GM12891 (cell line): ENCODE measurements at regions not wholly inside any gene's neighbourhood (a gene's known extent, or its start where the extent isn't known, plus 50 kb on each side); places are given as distances from the start of the nearest gene placed in this dataset.
"Not testable (repeated sequence)": the region's sequence is repeated elsewhere in the genome, so short reads cannot be mapped to it uniquely, and the experiment has no call there.

Experiments
- POLR2A ChIP-seq: IDR thresholded peaks from 2 replicates; pipeline ENCODE4 v1.6.1; 2011; ENCODE audit warnings: low read depth, low read length, control low read depth
- TAF1 ChIP-seq: IDR thresholded peaks from 2 replicates; pipeline ENCODE4 v1.6.1; 2011; ENCODE audit warnings: low read depth, low read length, control low read depth

DNA sequence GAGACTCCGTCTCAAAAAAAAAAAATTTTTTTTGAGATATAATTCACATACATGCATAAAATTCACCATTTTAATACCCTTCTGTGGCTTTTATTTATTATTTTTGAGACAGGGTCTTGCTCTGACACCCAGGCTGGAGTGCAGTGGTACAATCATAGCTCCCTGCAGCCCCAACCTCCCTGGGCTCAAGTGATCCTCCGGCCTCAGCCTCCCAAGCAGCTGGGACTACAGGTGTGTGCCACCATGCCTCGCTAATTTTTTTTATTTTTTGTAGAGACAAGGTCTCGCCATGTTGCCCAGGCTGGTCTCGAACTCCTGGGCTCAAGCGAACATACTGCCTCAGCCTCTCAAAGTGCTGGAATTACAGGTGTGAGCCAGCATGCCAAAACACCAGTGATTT is 305.9 kb downstream of the GOLGA6L6 start:
- not testable (repeated sequence) for TF ChIP-seq POLR2A, TAF1
